ENCODE measurements at regions not wholly inside any gene's neighbourhood (a gene's known extent, or its start where the extent isn't known, plus 50 kb on each side); places are given as distances from the start of the nearest gene placed in this dataset.

GRCh38 chr13:29902632-29903305, 52.4 kb upstream of the UBL3 start:
- Histone ChIP-seq H3K4me1 (ENCODE audit: insufficient read depth, low read length) (0 out of 2 replicates have a peak, but pooled peaks cover 5% of the 10 kb centered on the region), H3K27me3 (ENCODE audit: insufficient read depth, low read length) (no peaks in the 10 kb centered on the region), H3K36me3 (ENCODE audit: insufficient read depth, low read depth, low read length) (no peaks in the 10 kb centered on the region), H3K9me3 (ENCODE audit: insufficient read depth, low read depth, low read length) (no peaks in the 10 kb centered on the region), H3K4me3 (ENCODE audit: low read length) (no peak overlapping the region), H3K27ac (ENCODE audit: low read length) (no peak overlapping the region), H3K9ac (ENCODE audit: low read depth, low read length) (no peak overlapping the region)

GRCh38 chr13:29901710-29902631, 51.6 kb upstream of the UBL3 start:
- no peak overlapping the region for H3K4me3 ChIP-seq (ENCODE audit: low read length)
- 0 out of 2 replicates have a peak, but pooled peaks cover 5% of the 10 kb centered on the region for H3K4me1 ChIP-seq (ENCODE audit: insufficient read depth, low read length)
- H3K36me3 ChIP-seq (ENCODE audit: insufficient read depth, low read depth, low read length) = no peaks in the 10 kb centered on the region
- no peak overlapping the region for H3K9ac ChIP-seq (ENCODE audit: low read depth, low read length)
- H3K27ac ChIP-seq (ENCODE audit: low read length) = no peak overlapping the region
- H3K9me3 ChIP-seq (ENCODE audit: insufficient read depth, low read depth, low read length) = no peaks in the 10 kb centered on the region
- no peaks in the 10 kb centered on the region for H3K27me3 ChIP-seq (ENCODE audit: insufficient read depth, low read length)

Data from iPS-20b (cell line).